K562 (cell line): ENCODE measurements at regions not wholly inside any gene's neighbourhood (a gene's known extent, or its start where the extent isn't known, plus 50 kb on each side); places are given as distances from the start of the nearest gene placed in this dataset.

ENCODE experiments used
- ATAC-seq: fragments of 200-7000 bp; cut with Tn5 transposase; 3 replicates; pipeline ENCODE4 v1.9.1; 2020; ENCODE audit warnings: moderate library complexity
- BruUV-seq: library from RNA; stranded (reverse); fragments of 400-500 nt; replicated peaks from 2 replicates; lab custom pipeline; 2021; lab: Mats Ljungman, UMichigan
- CTCF ChIA-PET: fragments of 300-600 bp; formaldehyde crosslinking; extraction: SDS; loops from one replicate; lab custom pipeline; 2021; ENCODE audit warnings: low intra/inter-chr PET ratio; lab: Yijun Ruan, JAX
- POLR2A ChIA-PET: fragments of 300-600, 350-650 bp; sonication (Branson Sonifier 250); formaldehyde crosslinking; extraction: SDS; loops from one replicate; lab custom pipeline; 2021; ENCODE audit warnings: antibody characterized with exemption, inconsistent platforms; lab: Yijun Ruan, JAX
- DNase-seq, 4 experiments: peaks; one replicate each; pipeline versions ENCODE4 v3.0.0 to v3.0.0-alpha.2; 2011 to 2018; ENCODE audit warnings: low spot score in 3 of 4, mixed read lengths in 3 of 4; ENCODE audit errors: extremely low read depth in 1 of 4
- FAIRE-seq: peaks from 2 replicates; lab custom pipeline; 2011; peaks lifted over from hg19 to GRCh38; lab: Jason Lieb, UNC
- H2AFZ ChIP-seq: 2 replicates; pipeline ENCODE4 v1.6.0; 2011; ENCODE audit warnings: low read depth, low read length, control low read depth, inconsistent platforms
- H3K27ac ChIP-seq: fragments of 200-600 bp; 3 replicates; pipeline ENCODE4 v1.8.0; 2011; ENCODE audit warnings: low read depth, mild to moderate bottlenecking, control low read depth, inconsistent platforms, low read length, moderate library complexity, mixed read lengths; ENCODE audit errors: extremely low read depth
- H3K27me3 ChIP-seq, 2 experiments: fragments of 300-600 bp in 1 of 2; 2 replicates in 1 of 2; 3 replicates in 1 of 2; pipeline versions ENCODE4 v1.6.0 to v1.8.0; 2011; ENCODE audit warnings: inconsistent platforms in 2 of 2, low read length in 2 of 2, mild to moderate bottlenecking in 1 of 2, mixed read lengths in 1 of 2, moderate library complexity in 1 of 2; ENCODE audit not compliant: control insufficient read depth in 2 of 2, insufficient read depth in 2 of 2
- H3K36me3 ChIP-seq: fragments of 300-600 bp; 3 replicates; pipeline ENCODE4 v1.8.0; 2011; ENCODE audit warnings: mild to moderate bottlenecking, low read length, inconsistent platforms; ENCODE audit not compliant: control insufficient read depth, insufficient read depth
- H3K4me1 ChIP-seq, 2 experiments: fragments of 200-600 bp in 1 of 2; replicated peaks in 1 of 2; 2 replicates in 1 of 2; 3 replicates in 1 of 2; pipeline versions ENCODE4 v1.5.1 to v1.8.0; 2011; ENCODE audit warnings: inconsistent platforms in 2 of 2, low read length in 2 of 2, mild to moderate bottlenecking in 1 of 2, mixed read lengths in 1 of 2, moderate library complexity in 1 of 2; ENCODE audit not compliant: control insufficient read depth in 2 of 2, insufficient read depth in 2 of 2
- H3K4me2 ChIP-seq: 2 replicates; pipeline ENCODE4 v1.6.1; 2011; ENCODE audit warnings: low read length, control low read depth, inconsistent platforms, mixed read lengths; ENCODE audit not compliant: insufficient read depth
- H3K4me3 ChIP-seq: fragments of 200-600 bp; sonication (generic), shearing (Covaris generic); 2 replicates; pipeline ENCODE4 v1.5.1; 2016; ENCODE audit warnings: control low read depth, inconsistent platforms
- H3K79me2 ChIP-seq: fragments of 200-600 bp; 3 replicates; pipeline ENCODE4 v1.8.0; 2011; ENCODE audit warnings: low read length, inconsistent platforms; ENCODE audit not compliant: control insufficient read depth, insufficient read depth
- H3K9ac ChIP-seq, 2 experiments: 2 replicates each; pipeline versions ENCODE4 v1.6.0 to v1.6.1; 2011; ENCODE audit warnings: low read depth in 2 of 2, low read length in 2 of 2, control low read depth in 1 of 2, inconsistent platforms in 1 of 2, mild to moderate bottlenecking in 1 of 2, mixed read lengths in 1 of 2; ENCODE audit not compliant: insufficient read depth in 1 of 2
- H3K9me1 ChIP-seq: one replicate; pipeline ENCODE4 v1.6.0; 2011; ENCODE audit warnings: inconsistent platforms, mild to moderate bottlenecking, low read length, moderate library complexity; ENCODE audit not compliant: control insufficient read depth, insufficient read depth
- H3K9me3 ChIP-seq: replicated peaks from 2 replicates; pipeline ENCODE4 v1.5.1; 2011; ENCODE audit warnings: low read depth, low read length, inconsistent platforms; ENCODE audit not compliant: control insufficient read depth, insufficient read depth
- H4K20me1 ChIP-seq: replicated peaks from 2 replicates; pipeline ENCODE4 v1.6.1; 2011; ENCODE audit warnings: low read length, inconsistent platforms, mixed read lengths; ENCODE audit not compliant: control insufficient read depth, insufficient read depth
- ATF1 ChIP-seq, 2 experiments: fragments of 450-650 bp in 1 of 2; IDR thresholded peaks; 2 replicates each; pipeline ENCODE4 v1.6.1; 2016; ENCODE audit warnings: missing compliant biosample characterization in 1 of 2, missing genetic modification characterization in 1 of 2
- CBX2 ChIP-seq: fragments of 200-600 bp; sonication (generic); IDR thresholded peaks from one replicate; pipeline ENCODE4 v1.6.1; 2012; ENCODE audit warnings: mild to moderate bottlenecking, low read length, inconsistent platforms; ENCODE audit not compliant: insufficient read depth, poor library complexity, severe bottlenecking
- CHAMP1 ChIP-seq: fragments of 450-650 bp; IDR thresholded peaks from 2 replicates; pipeline ENCODE4 v1.6.1; 2016; ENCODE audit warnings: mild to moderate bottlenecking
- CTCFL ChIP-seq: IDR thresholded peaks from 2 replicates; pipeline ENCODE4 v1.6.1; 2011; ENCODE audit warnings: borderline replicate concordance, low read depth, mild to moderate bottlenecking, moderate library complexity, low read length; ENCODE audit not compliant: insufficient read depth, poor library complexity, severe bottlenecking
- FOXJ3 ChIP-seq: sonication (generic); formaldehyde crosslinking; IDR thresholded peaks from 2 replicates; pipeline ENCODE4 v1.4.0; 2020; ENCODE audit warnings: mild to moderate bottlenecking, missing genetic modification reagents
- IFI16 ChIP-seq: fragments of 250-450 bp; sonication (Bioruptor Pico); IDR thresholded peaks from 2 replicates; pipeline ENCODE4 v2.1.2; 2022; ENCODE audit warnings: mild to moderate bottlenecking, inconsistent platforms
- MEF2A ChIP-seq: IDR thresholded peaks from 2 replicates; pipeline ENCODE4 v1.6.1; 2011; ENCODE audit warnings: low read depth, mild to moderate bottlenecking, low read length, moderate library complexity; ENCODE audit not compliant: control insufficient read depth
- SNIP1 ChIP-seq: fragments of 450-650 bp; IDR thresholded peaks from 2 replicates; pipeline ENCODE4 v1.7.1; 2017; ENCODE audit warnings: low read depth, mild to moderate bottlenecking
- TOE1 ChIP-seq, 2 experiments: fragments of 450-650 bp in 1 of 2; sonication (generic) in 1 of 2; formaldehyde crosslinking in 1 of 2; IDR thresholded peaks; 2 replicates each; pipeline versions ENCODE4 v1.7.1 to v1.8.0; 2016 to 2022; ENCODE audit warnings: borderline replicate concordance in 2 of 2, mild to moderate bottlenecking in 2 of 2, antibody characterized with exemption in 1 of 2, inconsistent platforms in 1 of 2, low read depth in 1 of 2, missing genetic modification reagents in 1 of 2, moderate library complexity in 1 of 2
- ZKSCAN8 ChIP-seq: fragments of 200-800 bp; sonication (Bioruptor generic); IDR thresholded peaks from 2 replicates; pipeline ENCODE4 v1.6.1; 2016; ENCODE audit warnings: missing genetic modification characterization, missing compliant biosample characterization
- WGBS: fragments of 100-300 bp; shearing (Covaris generic); methylation state at CpG from one replicate; pipeline ENCODE4 v1.1.6; 2016; ENCODE audit warnings: low coverage, mixed read lengths; ENCODE audit not compliant: insufficient coverage; ENCODE audit errors: missing lambda C conversion rate; 5-methylcytosine and 5-hydroxymethylcytosine counted together
- in situ Hi-C: fragments of 300-500 bp; cut with MboI; formaldehyde crosslinking; loops from 4 replicates; pipeline ENCODE4 v1.15.0; 2018; ENCODE audit warnings: inconsistent platforms, mixed read lengths
- intact Hi-C: fragments of 100-400 bp; cut with micrococcal nuclease; formaldehyde crosslinking; loops from 2 replicates; pipeline ENCODE4 v1.14.2; 2022

- H3K4me2 ChIP-seq = no peak overlapping the region
- BruUV-seq = no TSS peak
- CTCF ChIA-PET = no interaction called here
- TF ChIP-seq IFI16 (CRISPR knock-in tag) = no peak
- no peak for TF ChIP-seq ZKSCAN8 (CRISPR knock-in tag)
- no peak for TF ChIP-seq SNIP1
- TF ChIP-seq CHAMP1 = no peak
- TF ChIP-seq TOE1 (IDR thresholded peaks at IDR 0.05; ENCODE audit: borderline replicate concordance) = no peak
- TF ChIP-seq TOE1 (CRISPR knock-in tag; IDR thresholded peaks at IDR 0.05; ENCODE audit: borderline replicate concordance, low read depth) = no peak
- no peak for TF ChIP-seq ATF1 (CRISPR knock-in tag; IDR thresholded peaks at IDR 0.05)
- no peak for TF ChIP-seq ATF1 (tag; IDR thresholded peaks at IDR 0.05)
- no peak for TF ChIP-seq CTCFL
- no peak for TF ChIP-seq CBX2
- no peak for TF ChIP-seq MEF2A
- TF ChIP-seq FOXJ3 (CRISPR knock-in tag) = no peak
- TF ChIP-seq, all 486 proteins: peak for 0
- H3K27me3 ChIP-seq = no peaks in the 10 kb centered on the region; a peak in 3 of 5 replicates
- H2AFZ ChIP-seq = no peak overlapping the region
- 0% methylated on average over 4 of the region's 6 CpGs for WGBS
- H3K4me3 ChIP-seq = no peak overlapping the region
- no peak overlapping the region for H3K27ac ChIP-seq
- no peaks in the 10 kb centered on the region for H3K79me2 ChIP-seq
- H3K36me3 ChIP-seq = no peaks in the 10 kb centered on the region
- POLR2A ChIA-PET = interaction anchor here (0.6 to 0.7 kb wide), 2 partner anchors 20 to 137 kb away, joined by 3 to 4 read pairs; no protein-coding TSS in a partner anchor
- DNase-seq (no peak), FAIRE-seq (no peak), ATAC-seq (no peak)
- H3K9me3 ChIP-seq = no peaks in the 10 kb centered on the region
- in situ Hi-C loops = no loop called here
- no peaks in the 10 kb centered on the region for H4K20me1 ChIP-seq
- H3K4me1 ChIP-seq = no peaks in the 10 kb centered on the region
- intact Hi-C loops = no loop called here
- no peaks in the 10 kb centered on the region for H3K9me1 ChIP-seq
- H3K9ac ChIP-seq = no peak overlapping the region
Observed at GRCh38 chr1:90359994-90360393, 357.1 kb downstream of the BARHL2 start.
